ENCODE measurements at regions not wholly inside any gene's neighbourhood (a gene's known extent, or its start where the extent isn't known, plus 50 kb on each side); places are given as distances from the start of the nearest gene placed in this dataset.
"Not testable (repeated sequence)": the region's sequence is repeated elsewhere in the genome, so short reads cannot be mapped to it uniquely, and the experiment has no call there.

- TF ChIP-seq, protein P1, sequence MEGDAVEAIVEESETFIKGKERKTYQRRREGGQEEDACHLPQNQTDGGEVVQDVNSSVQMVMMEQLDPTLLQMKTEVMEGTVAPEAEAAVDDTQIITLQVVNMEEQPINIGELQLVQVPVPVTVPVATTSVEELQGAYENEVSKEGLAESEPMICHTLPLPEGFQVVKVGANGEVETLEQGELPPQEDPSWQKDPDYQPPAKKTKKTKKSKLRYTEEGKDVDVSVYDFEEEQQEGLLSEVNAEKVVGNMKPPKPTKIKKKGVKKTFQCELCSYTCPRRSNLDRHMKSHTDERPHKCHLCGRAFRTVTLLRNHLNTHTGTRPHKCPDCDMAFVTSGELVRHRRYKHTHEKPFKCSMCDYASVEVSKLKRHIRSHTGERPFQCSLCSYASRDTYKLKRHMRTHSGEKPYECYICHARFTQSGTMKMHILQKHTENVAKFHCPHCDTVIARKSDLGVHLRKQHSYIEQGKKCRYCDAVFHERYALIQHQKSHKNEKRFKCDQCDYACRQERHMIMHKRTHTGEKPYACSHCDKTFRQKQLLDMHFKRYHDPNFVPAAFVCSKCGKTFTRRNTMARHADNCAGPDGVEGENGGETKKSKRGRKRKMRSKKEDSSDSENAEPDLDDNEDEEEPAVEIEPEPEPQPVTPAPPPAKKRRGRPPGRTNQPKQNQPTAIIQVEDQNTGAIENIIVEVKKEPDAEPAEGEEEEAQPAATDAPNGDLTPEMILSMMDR (IDR thresholded peaks at IDR 0.05): not testable (repeated sequence)
- TF ChIP-seq POLR2A (IDR thresholded peaks at IDR 0.05): not testable (repeated sequence)
Measured at GRCh38 chr1:223952801-223953200, 107.1 kb upstream of the TP53BP2 start.
